Endothelial cell of umbilical vein (primary cell): ENCODE measurements at regions not wholly inside any gene's neighbourhood (a gene's known extent, or its start where the extent isn't known, plus 50 kb on each side); places are given as distances from the start of the nearest gene placed in this dataset.

Source experiments
- POLR2A ChIP-seq: IDR thresholded peaks from 2 replicates; pipeline ENCODE4 v1.6.1; 2012; ENCODE audit warnings: low read depth, mild to moderate bottlenecking, control low read depth, low read length
- POLR2AphosphoS5 ChIP-seq: IDR thresholded peaks from 2 replicates; pipeline ENCODE4 v1.6.1; 2012; ENCODE audit warnings: low read depth, mild to moderate bottlenecking, control low read depth, low read length, moderate library complexity; ENCODE audit not compliant: insufficient read depth
- TF ChIP-seq, protein P1 (sequence below), 2 donors: IDR thresholded peaks; 1 replicate in 1 of 2; 2 replicates in 1 of 2; pipeline ENCODE4 v1.5.1; 2011; ENCODE audit warnings: low read length in 2 of 2, mild to moderate bottlenecking in 2 of 2, moderate library complexity in 2 of 2, control low read depth in 1 of 2, inconsistent platforms in 1 of 2, low read depth in 1 of 2; ENCODE audit not compliant: insufficient read depth in 1 of 2; ENCODE audit errors: extremely low read depth in 1 of 2
- TF ChIP-seq, protein P2 (sequence below): IDR thresholded peaks from 2 replicates; pipeline ENCODE4 v1.6.1; 2011; ENCODE audit not compliant: insufficient read depth, insufficient read length

DNA sequence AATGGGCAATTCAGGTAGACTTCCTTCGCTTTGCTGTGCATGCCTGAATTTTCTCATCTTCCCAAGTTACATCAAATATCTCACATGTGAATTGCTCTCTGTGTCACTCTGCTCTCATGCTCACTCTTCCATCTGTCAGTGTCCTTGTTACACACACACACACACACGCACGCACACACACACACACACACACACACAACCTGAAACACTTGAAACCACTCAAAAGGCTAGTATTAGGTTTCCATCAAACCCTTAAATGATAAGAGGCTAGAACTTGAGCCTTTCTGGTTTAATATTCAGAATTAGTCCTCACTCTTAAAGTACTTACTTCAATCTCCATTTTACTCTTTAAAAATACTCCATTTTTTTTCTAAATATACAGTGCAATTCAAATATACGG lies 282.4 kb downstream of the C11orf87 start:
- TF ChIP-seq, protein P1, sequence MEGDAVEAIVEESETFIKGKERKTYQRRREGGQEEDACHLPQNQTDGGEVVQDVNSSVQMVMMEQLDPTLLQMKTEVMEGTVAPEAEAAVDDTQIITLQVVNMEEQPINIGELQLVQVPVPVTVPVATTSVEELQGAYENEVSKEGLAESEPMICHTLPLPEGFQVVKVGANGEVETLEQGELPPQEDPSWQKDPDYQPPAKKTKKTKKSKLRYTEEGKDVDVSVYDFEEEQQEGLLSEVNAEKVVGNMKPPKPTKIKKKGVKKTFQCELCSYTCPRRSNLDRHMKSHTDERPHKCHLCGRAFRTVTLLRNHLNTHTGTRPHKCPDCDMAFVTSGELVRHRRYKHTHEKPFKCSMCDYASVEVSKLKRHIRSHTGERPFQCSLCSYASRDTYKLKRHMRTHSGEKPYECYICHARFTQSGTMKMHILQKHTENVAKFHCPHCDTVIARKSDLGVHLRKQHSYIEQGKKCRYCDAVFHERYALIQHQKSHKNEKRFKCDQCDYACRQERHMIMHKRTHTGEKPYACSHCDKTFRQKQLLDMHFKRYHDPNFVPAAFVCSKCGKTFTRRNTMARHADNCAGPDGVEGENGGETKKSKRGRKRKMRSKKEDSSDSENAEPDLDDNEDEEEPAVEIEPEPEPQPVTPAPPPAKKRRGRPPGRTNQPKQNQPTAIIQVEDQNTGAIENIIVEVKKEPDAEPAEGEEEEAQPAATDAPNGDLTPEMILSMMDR (IDR thresholded peaks at IDR 0.05; ENCODE audit: extremely low read depth in 1 of 2, insufficient read depth in 1 of 2, low read depth in 1 of 2, low read length in 2 of 2), result no peak
- TF ChIP-seq POLR2A, result no peak
- TF ChIP-seq POLR2AphosphoS5, result no peak
- TF ChIP-seq, protein P2, sequence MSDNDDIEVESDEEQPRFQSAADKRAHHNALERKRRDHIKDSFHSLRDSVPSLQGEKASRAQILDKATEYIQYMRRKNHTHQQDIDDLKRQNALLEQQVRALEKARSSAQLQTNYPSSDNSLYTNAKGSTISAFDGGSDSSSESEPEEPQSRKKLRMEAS, result no peak
